OCI-LY3 (cell line): ENCODE measurements at regions not wholly inside any gene's neighbourhood (a gene's known extent, or its start where the extent isn't known, plus 50 kb on each side); places are given as distances from the start of the nearest gene placed in this dataset.

ENCODE experiments used
- H2AFZ ChIP-seq: fragments of 200-600, 300-600 bp; shearing (Covaris generic); 2 replicates; pipeline ENCODE4 v1.6.0; 2014; ENCODE audit warnings: antibody characterized with exemption, low read depth, low read length
- H3K27ac ChIP-seq: fragments of 200-600, 300-600 bp; sonication (generic); 2 replicates; pipeline ENCODE4 v1.5.1; 2014; ENCODE audit warnings: mild to moderate bottlenecking, low read length, moderate library complexity, mixed read lengths
- H3K27me3 ChIP-seq: fragments of 200-600, 300-600 bp; sonication (generic); 2 replicates; pipeline ENCODE4 v1.6.1; 2014; ENCODE audit warnings: low read depth, low read length, mixed read lengths
- H3K36me3 ChIP-seq: fragments of 200-600, 300-600 bp; sonication (generic); replicated peaks from 2 replicates; pipeline ENCODE3; 2014; ENCODE audit warnings: low read depth, low read length, mixed read lengths
- H3K4me1 ChIP-seq: fragments of 300-600, 200-600 bp; sonication (generic); 2 replicates; pipeline ENCODE4 v1.6.1; 2014; ENCODE audit warnings: low read length, mixed read lengths
- H3K4me2 ChIP-seq: fragments of 200-600, 300-600 bp; sonication (generic); 2 replicates; pipeline ENCODE4 v1.6.1; 2014; ENCODE audit warnings: low read length, mixed read lengths
- H3K4me3 ChIP-seq: fragments of 300-600, 200-600 bp; sonication (generic); 2 replicates; pipeline ENCODE4 v1.5.1; 2014; ENCODE audit warnings: antibody characterized with exemption, mild to moderate bottlenecking, low read length, moderate library complexity
- H3K79me2 ChIP-seq: fragments of 300-600, 200-600 bp; shearing (Covaris generic); 2 replicates; pipeline ENCODE4 v1.6.1; 2014; ENCODE audit warnings: mild to moderate bottlenecking, low read length, mixed read lengths
- H3K9ac ChIP-seq: fragments of 300-600, 200-600 bp; shearing (Covaris generic); 2 replicates; pipeline ENCODE4 v1.6.0; 2014; ENCODE audit warnings: mild to moderate bottlenecking, low read length, moderate library complexity
- H3K9me3 ChIP-seq: fragments of 200-600, 300-600 bp; shearing (Covaris generic); 2 replicates; pipeline ENCODE4 v1.6.1; 2014; ENCODE audit warnings: low read length, mixed read lengths; ENCODE audit not compliant: insufficient read depth
- H4K20me1 ChIP-seq: fragments of 200-600, 300-600 bp; sonication (generic); 2 replicates; pipeline ENCODE4 v1.6.1; 2016; ENCODE audit warnings: low read length, mixed read lengths; ENCODE audit not compliant: insufficient read depth
- EZH2phosphoT487 ChIP-seq: fragments of 200-600 bp; shearing (Covaris generic); IDR thresholded peaks from 2 replicates; pipeline ENCODE4 v1.6.1; 2018; ENCODE audit warnings: antibody characterized with exemption, mixed run types, low read depth
- TF ChIP-seq, protein P1 (sequence below): fragments of 200-600, 300-600 bp; sonication (generic); IDR thresholded peaks from 2 replicates; pipeline ENCODE4 v1.5.1; 2014; ENCODE audit warnings: antibody characterized with exemption, low read length, low read depth

DNA sequence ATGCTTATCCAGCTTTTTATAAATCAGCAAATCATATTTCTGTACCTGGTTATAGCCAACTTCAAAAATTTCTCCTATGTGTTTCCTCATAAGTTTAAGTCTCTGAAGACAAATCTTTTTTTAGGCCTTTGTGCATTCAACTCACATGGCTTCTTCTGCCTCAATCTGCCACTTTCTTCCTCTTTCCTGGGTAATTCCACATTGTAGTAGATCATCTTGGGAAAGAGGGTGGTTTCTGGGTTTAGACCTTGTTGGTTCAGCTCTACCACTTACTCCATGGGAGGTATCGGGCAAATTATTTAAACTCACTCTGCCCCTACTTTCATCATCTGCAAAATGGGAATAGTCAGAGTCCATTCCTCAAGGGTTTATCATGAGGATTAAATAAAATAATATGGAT, 707.0 kb upstream of the ZEB2 start:
- Histone ChIP-seq H3K4me1 (no peaks in the 10 kb centered on the region), H3K4me2 (no peak overlapping the region), H3K27ac (no peak overlapping the region), H2AFZ (no peak overlapping the region), H3K9ac (no peak overlapping the region), H3K9me3 (no peaks in the 10 kb centered on the region), H3K4me3 (no peak overlapping the region), H3K79me2 (no peaks in the 10 kb centered on the region), H3K36me3 (no peaks in the 10 kb centered on the region), H4K20me1 (no peaks in the 10 kb centered on the region), H3K27me3 (no peaks in the 10 kb centered on the region)
- TF ChIP-seq, protein P1, sequence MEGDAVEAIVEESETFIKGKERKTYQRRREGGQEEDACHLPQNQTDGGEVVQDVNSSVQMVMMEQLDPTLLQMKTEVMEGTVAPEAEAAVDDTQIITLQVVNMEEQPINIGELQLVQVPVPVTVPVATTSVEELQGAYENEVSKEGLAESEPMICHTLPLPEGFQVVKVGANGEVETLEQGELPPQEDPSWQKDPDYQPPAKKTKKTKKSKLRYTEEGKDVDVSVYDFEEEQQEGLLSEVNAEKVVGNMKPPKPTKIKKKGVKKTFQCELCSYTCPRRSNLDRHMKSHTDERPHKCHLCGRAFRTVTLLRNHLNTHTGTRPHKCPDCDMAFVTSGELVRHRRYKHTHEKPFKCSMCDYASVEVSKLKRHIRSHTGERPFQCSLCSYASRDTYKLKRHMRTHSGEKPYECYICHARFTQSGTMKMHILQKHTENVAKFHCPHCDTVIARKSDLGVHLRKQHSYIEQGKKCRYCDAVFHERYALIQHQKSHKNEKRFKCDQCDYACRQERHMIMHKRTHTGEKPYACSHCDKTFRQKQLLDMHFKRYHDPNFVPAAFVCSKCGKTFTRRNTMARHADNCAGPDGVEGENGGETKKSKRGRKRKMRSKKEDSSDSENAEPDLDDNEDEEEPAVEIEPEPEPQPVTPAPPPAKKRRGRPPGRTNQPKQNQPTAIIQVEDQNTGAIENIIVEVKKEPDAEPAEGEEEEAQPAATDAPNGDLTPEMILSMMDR = no peak
- TF ChIP-seq EZH2phosphoT487 = no peak

DNA sequence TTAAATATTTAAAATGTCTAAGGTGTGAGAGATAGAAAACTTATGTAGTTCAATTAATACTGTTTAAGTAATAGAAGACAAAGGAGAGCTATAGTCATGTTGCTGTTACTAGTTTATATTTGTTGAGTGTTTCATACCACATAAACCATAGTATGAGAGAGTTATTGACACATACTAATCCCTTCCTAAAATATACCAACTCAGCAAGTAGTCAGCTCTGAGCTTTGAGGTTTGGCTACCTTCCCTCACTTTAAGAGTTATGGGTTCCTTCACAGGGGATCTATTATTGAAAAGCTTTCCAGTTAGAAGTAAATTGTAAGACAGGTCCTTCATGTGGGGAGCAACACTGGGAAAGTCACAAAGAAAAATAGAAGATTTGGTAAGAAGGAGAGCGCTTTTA, 701.6 kb upstream of the ZEB2 start:
- Histone ChIP-seq H4K20me1 (no peaks in the 10 kb centered on the region), H3K27ac (no peak overlapping the region), H3K36me3 (no peaks in the 10 kb centered on the region), H3K4me1 (peaks cover 5% of the 10 kb centered on the region), H3K4me3 (no peak overlapping the region), H3K79me2 (no peaks in the 10 kb centered on the region), H2AFZ (no peak overlapping the region), H3K9me3 (no peaks in the 10 kb centered on the region), H3K27me3 (no peaks in the 10 kb centered on the region), H3K9ac (no peak overlapping the region), H3K4me2 (no peak overlapping the region)
- TF ChIP-seq EZH2phosphoT487 = no peak
- TF ChIP-seq, protein P1 = no peak

DNA sequence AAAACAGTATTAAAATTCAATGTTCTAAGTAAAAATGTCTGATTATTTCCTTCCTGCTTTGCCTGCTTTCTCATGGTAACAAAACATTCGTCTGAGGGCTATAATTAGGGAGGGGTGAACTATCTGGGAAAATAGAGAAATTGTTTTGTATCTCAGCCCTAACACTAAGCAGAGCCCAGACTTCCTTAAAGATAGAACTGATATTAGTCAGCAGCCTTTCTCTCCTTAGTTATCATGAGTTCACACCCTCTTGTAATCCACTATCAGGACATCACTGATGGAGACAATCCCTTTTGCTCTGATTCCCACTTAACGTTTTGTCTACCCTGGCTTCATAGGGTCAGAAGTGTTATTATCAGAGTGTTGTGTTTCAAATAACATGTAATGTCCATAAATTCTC, 701.1 kb upstream of the ZEB2 start:
- no peaks in the 10 kb centered on the region for H3K36me3 ChIP-seq
- H3K4me3 ChIP-seq = no peak overlapping the region
- H3K27ac ChIP-seq = no peak overlapping the region
- no peak overlapping the region for H2AFZ ChIP-seq
- no peaks in the 10 kb centered on the region for H3K27me3 ChIP-seq
- H4K20me1 ChIP-seq = no peaks in the 10 kb centered on the region
- no peak overlapping the region for H3K4me2 ChIP-seq
- no peak for TF ChIP-seq EZH2phosphoT487
- TF ChIP-seq, protein P1 = no peak
- no peaks in the 10 kb centered on the region for H3K79me2 ChIP-seq
- no peaks in the 10 kb centered on the region for H3K9me3 ChIP-seq
- H3K4me1 ChIP-seq = peaks cover 5% of the 10 kb centered on the region
- no peak overlapping the region for H3K9ac ChIP-seq

DNA sequence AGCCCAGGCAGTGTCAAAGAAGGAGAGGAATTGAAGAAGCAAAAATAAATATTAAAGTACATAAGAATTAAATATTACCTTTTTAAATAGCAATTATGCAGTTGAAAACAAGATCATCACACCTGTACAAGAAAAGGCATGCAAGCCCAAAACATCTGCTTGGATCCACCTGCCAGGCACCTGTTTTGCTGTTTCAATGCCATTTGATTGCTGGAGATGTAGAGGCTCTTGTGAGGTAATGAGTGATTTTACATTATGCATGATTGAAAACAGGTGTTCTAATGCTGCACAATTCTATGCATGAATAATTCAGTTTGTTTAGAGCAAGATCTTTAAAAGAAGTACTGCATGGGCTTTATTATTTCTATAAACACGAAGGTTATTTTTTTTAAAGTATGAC, 700.6 kb upstream of the ZEB2 start:
- H3K4me1 ChIP-seq = peaks cover 5% of the 10 kb centered on the region
- H3K27me3 ChIP-seq = no peaks in the 10 kb centered on the region
- H3K27ac ChIP-seq = no peak overlapping the region
- H3K9me3 ChIP-seq = no peaks in the 10 kb centered on the region
- H3K36me3 ChIP-seq = no peaks in the 10 kb centered on the region
- no peaks in the 10 kb centered on the region for H3K79me2 ChIP-seq
- H2AFZ ChIP-seq = no peak overlapping the region
- no peak overlapping the region for H3K4me3 ChIP-seq
- no peaks in the 10 kb centered on the region for H4K20me1 ChIP-seq
- no peak overlapping the region for H3K9ac ChIP-seq
- TF ChIP-seq EZH2phosphoT487 = no peak
- TF ChIP-seq, protein P1 = no peak
- H3K4me2 ChIP-seq = peak overlapping the region; percentile 30; the same call in 1 of the 2 replicates
